ENCODE measurements at regions not wholly inside any gene's neighbourhood (a gene's known extent, or its start where the extent isn't known, plus 50 kb on each side); places are given as distances from the start of the nearest gene placed in this dataset.

- no peak for TF ChIP-seq CTCF (conservative IDR thresholded peaks at IDR 0.05; ENCODE audit: low read length)
- no peak for TF ChIP-seq EZH2phosphoT487 (IDR thresholded peaks at IDR 0.05; ENCODE audit: borderline replicate concordance)
These were observed 406.9 kb downstream of the FGF9 start for GRCh38 chr13:22077764-22078163.
